HG03095 (cell line): ENCODE measurements at regions not wholly inside any gene's neighbourhood (a gene's known extent, or its start where the extent isn't known, plus 50 kb on each side); places are given as distances from the start of the nearest gene placed in this dataset.
A peak's percentile ranks its signal among the peaks of the same experiment; 100 is the strongest.
"Not testable (repeated sequence)": the region's sequence is repeated elsewhere in the genome, so short reads cannot be mapped to it uniquely, and the experiment has no call there.

Experiments used
- ATAC-seq: cut with Tn5 transposase; IDR thresholded peaks from one replicate; pipeline ENCODE4 v1.9.1; 2021; ENCODE audit warnings: moderate library complexity; ENCODE audit not compliant: unreplicated experiment

GRCh38 chr12:89768586-89769482, 60.2 kb upstream of the ATP2B1 start:
- no peak for ATAC-seq

GRCh38 chr12:89765959-89766824, 57.6 kb upstream of the ATP2B1 start:
- peak; percentile 84 for ATAC-seq

- not testable (repeated sequence) for ATAC-seq
Observed at GRCh38 chr12:89764164-89764563, 55.5 kb upstream of the ATP2B1 start.

DNA sequence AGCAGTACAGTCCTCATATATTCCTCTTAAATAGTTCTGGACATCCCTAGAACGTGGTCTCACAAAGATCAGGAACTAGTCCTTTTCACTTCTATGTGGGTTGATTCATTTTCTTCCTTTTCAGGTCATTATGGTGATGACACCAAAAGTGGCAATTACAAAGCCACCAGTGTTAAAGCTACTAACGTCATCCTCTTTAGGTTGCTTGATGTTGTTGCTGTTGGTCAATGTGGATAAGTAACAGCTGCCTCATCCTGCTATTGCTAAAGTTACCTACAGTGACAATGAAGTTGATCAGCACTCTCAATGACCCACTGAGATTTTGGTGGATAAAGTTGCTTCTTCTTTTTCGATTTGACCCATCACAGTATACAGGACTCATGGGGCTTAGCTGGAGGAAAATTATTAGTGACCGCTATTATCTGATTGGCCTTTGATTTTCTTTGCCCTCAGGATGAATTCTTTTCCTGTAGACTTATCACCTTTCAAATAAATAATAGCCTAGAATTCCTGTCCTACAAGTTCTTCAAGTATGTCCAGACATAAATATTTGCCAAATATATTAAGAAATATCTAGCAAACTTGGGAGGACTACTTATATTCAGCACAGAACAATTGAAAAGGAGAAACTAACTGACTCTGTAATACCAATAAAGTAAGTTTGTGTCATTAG, 54.0 kb upstream of the ATP2B1 start:
- peak; percentile 31 for ATAC-seq

- no peak for ATAC-seq
Observed at GRCh38 chr12:89760783-89761182, 52.1 kb upstream of the ATP2B1 start.
